GM21717 (cell line): ENCODE measurements at regions not wholly inside any gene's neighbourhood (a gene's known extent, or its start where the extent isn't known, plus 50 kb on each side); places are given as distances from the start of the nearest gene placed in this dataset.
"Not testable (repeated sequence)": the region's sequence is repeated elsewhere in the genome, so short reads cannot be mapped to it uniquely, and the experiment has no call there.

Source experiments
- ATAC-seq: cut with Tn5 transposase; IDR thresholded peaks from one replicate; pipeline ENCODE4 v1.9.1; 2021; ENCODE audit warnings: mild to moderate bottlenecking, moderate library complexity; ENCODE audit not compliant: unreplicated experiment

GRCh38 chr12:28059668-28060067 lies 87.1 kb upstream of the PTHLH start:
- no peak for ATAC-seq

- no peak for ATAC-seq
These were observed 88.3 kb upstream of the PTHLH start for GRCh38 chr12:28060871-28061270.

- no peak for ATAC-seq
These were observed 90.9 kb upstream of the PTHLH start for GRCh38 chr12:28063355-28063880.

GRCh38 chr12:28065374-28065773 lies 92.8 kb upstream of the PTHLH start:
- no peak for ATAC-seq

- no peak for ATAC-seq
These were observed 93.5 kb upstream of the PTHLH start for GRCh38 chr12:28065889-28066630.

- no peak for ATAC-seq
These were observed 94.3 kb upstream of the PTHLH start for GRCh38 chr12:28066879-28067278.

GRCh38 chr12:28068467-28068866 lies 95.9 kb upstream of the PTHLH start:
- ATAC-seq, result no peak

GRCh38 chr12:28079539-28079938 lies 107.0 kb upstream of the PTHLH start:
- ATAC-seq, result no peak

GRCh38 chr12:28082096-28082495 lies 108.2 kb upstream of the CCDC91 start:
- no peak for ATAC-seq

- ATAC-seq, result no peak
These were observed 106.2 kb upstream of the CCDC91 start for GRCh38 chr12:28083840-28084678.

GRCh38 chr12:28086521-28087155 lies 103.6 kb upstream of the CCDC91 start:
- ATAC-seq, result peak; percentile 82

- ATAC-seq, result no peak
These were observed 101.5 kb upstream of the CCDC91 start for GRCh38 chr12:28088566-28089272.

- ATAC-seq, result no peak
These were observed 100.9 kb upstream of the CCDC91 start for GRCh38 chr12:28089338-28089737.

GRCh38 chr12:28090835-28091234 lies 99.4 kb upstream of the CCDC91 start:
- ATAC-seq, result no peak

- no peak for ATAC-seq
These were observed 97.9 kb upstream of the CCDC91 start for GRCh38 chr12:28092396-28092795.

- no peak for ATAC-seq
These were observed 93.6 kb upstream of the CCDC91 start for GRCh38 chr12:28096649-28097048.

- ATAC-seq, result no peak
These were observed 93.0 kb upstream of the CCDC91 start for GRCh38 chr12:28097221-28097620.

GRCh38 chr12:28099245-28099644 lies 91.0 kb upstream of the CCDC91 start:
- not testable (repeated sequence) for ATAC-seq

- ATAC-seq, result no peak
These were observed 90.4 kb upstream of the CCDC91 start for GRCh38 chr12:28099871-28100270.

GRCh38 chr12:28100717-28101116 lies 89.5 kb upstream of the CCDC91 start:
- no peak for ATAC-seq

- ATAC-seq, result no peak
These were observed 85.9 kb upstream of the CCDC91 start for GRCh38 chr12:28104316-28104715.
